ENCODE measurements at regions not wholly inside any gene's neighbourhood (a gene's known extent, or its start where the extent isn't known, plus 50 kb on each side); places are given as distances from the start of the nearest gene placed in this dataset.

- TF ChIP-seq EZH2 (IDR thresholded peaks at IDR 0.05; ENCODE audit: borderline replicate concordance) (no peak), EZH2phosphoT487 (IDR thresholded peaks at IDR 0.05; ENCODE audit: low read depth, severe bottlenecking, unreplicated experiment) (no peak), CTCF (IDR thresholded peaks at IDR 0.05; ENCODE audit: poor library complexity) (no peak)
Observed at GRCh38 chr16:51851111-51851510, 695.8 kb downstream of the TOX3 start.
